AG09319 (cell line): ENCODE measurements at regions not wholly inside any gene's neighbourhood (a gene's known extent, or its start where the extent isn't known, plus 50 kb on each side); places are given as distances from the start of the nearest gene placed in this dataset.

Experiments used
- DNase-seq: peaks from one replicate; pipeline ENCODE4 v3.0.0-alpha.2; 2010; ENCODE audit warnings: low read depth; ENCODE audit errors: extremely low read depth
- CTCF ChIP-seq: IDR thresholded peaks from 2 replicates; pipeline ENCODE4 v1.5.1; 2011; ENCODE audit warnings: low read depth, mild to moderate bottlenecking, inconsistent platforms, low read length, moderate library complexity

GRCh38 chr20:51918561-51918960 is 116.2 kb upstream of the SALL4 start:
- TF ChIP-seq CTCF, result no peak
- no peak for DNase-seq

- no peak for DNase-seq
- no peak for TF ChIP-seq CTCF
Measured at GRCh38 chr20:51917886-51918535, 115.7 kb upstream of the SALL4 start.

- no peak for TF ChIP-seq CTCF
- no peak for DNase-seq
Measured at GRCh38 chr20:51916244-51916643, 113.9 kb upstream of the SALL4 start.

GRCh38 chr20:51914758-51915157 is 112.4 kb upstream of the SALL4 start:
- DNase-seq, result no peak
- no peak for TF ChIP-seq CTCF

GRCh38 chr20:51910321-51911050 is 108.2 kb upstream of the SALL4 start:
- DNase-seq, result no peak
- no peak for TF ChIP-seq CTCF

GRCh38 chr20:51906679-51907078 is 104.4 kb upstream of the SALL4 start:
- no peak for DNase-seq
- TF ChIP-seq CTCF, result no peak

GRCh38 chr20:51906049-51906448 is 103.7 kb upstream of the SALL4 start:
- no peak for DNase-seq
- no peak for TF ChIP-seq CTCF
